ENCODE measurements at regions not wholly inside any gene's neighbourhood (a gene's known extent, or its start where the extent isn't known, plus 50 kb on each side); places are given as distances from the start of the nearest gene placed in this dataset.

DNA sequence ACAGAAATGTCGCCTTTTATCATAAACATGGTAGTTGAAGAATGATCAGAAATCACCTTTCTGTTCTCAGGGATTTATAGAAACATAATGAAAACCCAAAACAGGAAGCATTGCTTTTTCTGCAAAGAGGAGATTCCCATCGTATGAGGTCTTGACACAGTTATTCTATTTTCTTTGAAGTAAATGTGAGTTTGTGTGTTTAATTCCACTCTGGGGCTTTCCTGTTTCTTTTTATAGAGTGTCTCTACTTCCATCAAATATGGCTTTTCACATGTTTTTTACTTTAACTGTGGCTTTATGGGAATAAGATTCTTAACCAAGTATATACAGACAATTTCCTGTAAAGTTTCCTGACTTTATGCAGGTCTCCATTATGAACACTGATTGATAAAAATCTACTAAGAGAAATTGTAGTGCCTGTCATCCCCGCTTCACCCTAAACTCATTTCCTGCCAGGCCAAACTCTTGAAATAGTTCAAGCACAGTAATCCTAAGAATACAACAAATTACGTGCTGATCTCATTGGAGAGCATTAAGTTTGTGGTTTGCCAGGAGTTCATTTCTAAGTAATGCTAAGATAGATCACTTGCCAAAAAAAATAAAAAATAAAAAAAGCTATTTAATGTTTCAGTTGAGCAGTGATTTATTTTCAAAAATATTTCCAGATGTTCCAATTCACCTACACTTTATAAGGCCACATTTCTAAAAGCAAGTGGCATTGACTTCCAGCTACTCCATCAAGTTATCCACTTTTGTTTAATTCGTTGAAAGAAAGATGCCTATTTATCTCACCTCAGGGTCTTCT, 52.2 kb upstream of the SEC61G start:
- TF ChIP-seq, protein P1, sequence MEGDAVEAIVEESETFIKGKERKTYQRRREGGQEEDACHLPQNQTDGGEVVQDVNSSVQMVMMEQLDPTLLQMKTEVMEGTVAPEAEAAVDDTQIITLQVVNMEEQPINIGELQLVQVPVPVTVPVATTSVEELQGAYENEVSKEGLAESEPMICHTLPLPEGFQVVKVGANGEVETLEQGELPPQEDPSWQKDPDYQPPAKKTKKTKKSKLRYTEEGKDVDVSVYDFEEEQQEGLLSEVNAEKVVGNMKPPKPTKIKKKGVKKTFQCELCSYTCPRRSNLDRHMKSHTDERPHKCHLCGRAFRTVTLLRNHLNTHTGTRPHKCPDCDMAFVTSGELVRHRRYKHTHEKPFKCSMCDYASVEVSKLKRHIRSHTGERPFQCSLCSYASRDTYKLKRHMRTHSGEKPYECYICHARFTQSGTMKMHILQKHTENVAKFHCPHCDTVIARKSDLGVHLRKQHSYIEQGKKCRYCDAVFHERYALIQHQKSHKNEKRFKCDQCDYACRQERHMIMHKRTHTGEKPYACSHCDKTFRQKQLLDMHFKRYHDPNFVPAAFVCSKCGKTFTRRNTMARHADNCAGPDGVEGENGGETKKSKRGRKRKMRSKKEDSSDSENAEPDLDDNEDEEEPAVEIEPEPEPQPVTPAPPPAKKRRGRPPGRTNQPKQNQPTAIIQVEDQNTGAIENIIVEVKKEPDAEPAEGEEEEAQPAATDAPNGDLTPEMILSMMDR (IDR thresholded peaks at IDR 0.05; ENCODE audit: low read depth, low read length), result no peak
- TF ChIP-seq MYC (IDR thresholded peaks at IDR 0.05; ENCODE audit: low read depth, low read length), result no peak
